Common myeloid progenitor, CD34-positive (primary cell): ENCODE measurements at regions not wholly inside any gene's neighbourhood (a gene's known extent, or its start where the extent isn't known, plus 50 kb on each side); places are given as distances from the start of the nearest gene placed in this dataset.

ENCODE experiments used
- CTCF ChIA-PET: fragments of 350-600 bp; sonication (Branson Sonifier 250); formaldehyde crosslinking; loops from one replicate; lab custom pipeline; 2021; ENCODE audit warnings: antibody characterized with exemption; lab: Charles Lee
- POLR2A ChIA-PET: fragments of 350-600 bp; sonication (Branson Sonifier 250); formaldehyde crosslinking; loops from one replicate; lab custom pipeline; 2021; ENCODE audit warnings: antibody characterized with exemption; lab: Charles Lee
- DNase-seq, 3 donors: peaks; one replicate each; pipeline versions ENCODE4 v3.0.0 to v3.0.0-alpha.2; 2013
- H3K27ac ChIP-seq, 2 experiments: 1 replicate in 1 of 2; 2 replicates in 1 of 2; pipeline ENCODE4 v1.7.0; 2013; ENCODE audit warnings: inconsistent platforms in 2 of 2, low read length in 2 of 2, mild to moderate bottlenecking in 2 of 2, low read depth in 1 of 2, moderate library complexity in 1 of 2; ENCODE audit not compliant: severe bottlenecking in 2 of 2, insufficient read depth in 1 of 2, poor library complexity in 1 of 2
- H3K27me3 ChIP-seq, 5 experiments: replicated peaks in 2 of 5; 1 replicate in 3 of 5; 2 replicates in 2 of 5; pipeline versions ENCODE4 v1.6.1 to v1.7.0; 2013; ENCODE audit warnings: low read length in 4 of 5, mild to moderate bottlenecking in 2 of 5, moderate library complexity in 2 of 5, inconsistent platforms in 1 of 5; ENCODE audit not compliant: insufficient read depth in 5 of 5, control insufficient read depth in 4 of 5
- H3K36me3 ChIP-seq, 4 experiments: 1 replicate in 2 of 4; 2 replicates in 2 of 4; pipeline versions ENCODE4 v1.6.1 to v1.7.0; 2013; ENCODE audit warnings: low read length in 3 of 4, control low read depth in 1 of 4, mild to moderate bottlenecking in 1 of 4; ENCODE audit not compliant: control insufficient read depth in 4 of 4, insufficient read depth in 4 of 4
- H3K4me1 ChIP-seq, 4 experiments: 1 replicate in 3 of 4; 2 replicates in 1 of 4; pipeline versions ENCODE4 v1.6.1 to v1.7.1; 2013; ENCODE audit warnings: low read length in 3 of 4, mild to moderate bottlenecking in 3 of 4, control low read depth in 1 of 4, inconsistent platforms in 1 of 4, moderate library complexity in 1 of 4; ENCODE audit not compliant: control insufficient read depth in 4 of 4, insufficient read depth in 4 of 4; ENCODE audit errors: control extremely low read depth in 1 of 4
- H3K4me3 ChIP-seq, 7 experiments: 1 replicate in 4 of 7; 2 replicates in 3 of 7; pipeline versions ENCODE4 v1.5.1 to v1.7.0; 2013; ENCODE audit warnings: mild to moderate bottlenecking in 7 of 7, low read length in 6 of 7, moderate library complexity in 6 of 7, inconsistent platforms in 2 of 7, low read depth in 2 of 7, control low read depth in 1 of 7; ENCODE audit not compliant: insufficient read depth in 4 of 7, control insufficient read depth in 1 of 7; ENCODE audit errors: extremely low read depth in 1 of 7
- H3K9me3 ChIP-seq, 5 experiments: 1 replicate in 4 of 5; 2 replicates in 1 of 5; pipeline versions ENCODE4 v1.6.1 to v1.7.1; 2013; ENCODE audit warnings: low read length in 4 of 5, mild to moderate bottlenecking in 2 of 5, inconsistent platforms in 1 of 5, low read depth in 1 of 5, moderate library complexity in 1 of 5; ENCODE audit not compliant: control insufficient read depth in 4 of 5, insufficient read depth in 2 of 5; ENCODE audit errors: control extremely low read depth in 1 of 5
- WGBS: methylation state at CpG from one replicate; pipeline ENCODE4 v1.1.5; 2013; ENCODE audit not compliant: insufficient coverage; 5-methylcytosine and 5-hydroxymethylcytosine counted together

DNA sequence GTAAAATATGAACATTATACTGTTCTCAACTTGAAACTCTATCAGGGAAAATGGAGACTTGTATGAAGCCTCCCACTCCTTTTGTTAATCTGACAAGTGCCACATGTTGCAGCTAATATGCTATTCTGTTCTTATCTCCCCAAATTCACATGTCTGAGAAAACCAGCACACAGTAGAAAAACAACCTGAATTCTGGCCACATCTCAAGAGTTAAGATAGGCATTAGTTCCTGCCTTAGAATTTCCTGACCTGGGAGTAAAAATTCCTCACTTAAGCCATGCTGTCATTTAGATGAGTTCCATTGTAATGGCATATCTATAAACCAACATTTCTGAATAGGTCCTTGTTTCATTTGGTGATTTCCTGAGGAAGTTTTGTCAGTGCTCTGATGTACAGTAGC is 1098.5 kb downstream of the EFNB2 start:
- H3K36me3 ChIP-seq, result no peaks in the 10 kb centered on the region
- POLR2A ChIA-PET, result no interaction called here
- H3K27me3 ChIP-seq, result no peaks in the 10 kb centered on the region
- H3K9me3 ChIP-seq, result no peaks in the 10 kb centered on the region
- H3K27ac ChIP-seq, result peak overlapping the region in 1 of 2 experiments; percentile 55
- CTCF ChIA-PET, result no interaction called here
- no peak overlapping the region for H3K4me3 ChIP-seq
- peaks cover 0 to 15% (median 1%) of the 10 kb centered on the region in 4 experiments for H3K4me1 ChIP-seq
- peak; percentile 39 to 82 (median 55) for DNase-seq

DNA sequence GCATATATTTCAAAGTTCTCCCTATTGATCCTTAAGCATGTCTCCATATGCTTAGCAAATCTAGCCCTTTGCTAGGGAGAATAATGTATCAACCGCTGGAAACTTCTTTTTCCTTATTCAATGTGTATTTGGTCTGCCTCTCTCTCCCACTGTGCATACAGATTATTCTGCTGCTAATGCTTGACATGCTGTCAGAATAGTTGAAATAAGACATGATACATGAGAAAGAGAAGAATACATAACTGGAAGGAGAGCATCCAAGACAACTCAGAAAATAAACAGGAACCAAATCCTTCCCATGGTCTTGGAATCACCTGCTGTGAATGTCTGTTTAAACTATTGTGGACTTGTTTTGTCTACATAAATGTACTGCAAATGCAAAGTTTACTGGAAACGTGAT is 1103.0 kb downstream of the EFNB2 start:
- no peak for DNase-seq
- peaks cover 0 to 10% (median 1%) of the 10 kb centered on the region in 4 experiments for H3K4me1 ChIP-seq
- no peak overlapping the region for H3K4me3 ChIP-seq
- ChIA-PET POLR2A (no interaction called here), CTCF (no interaction called here)
- H3K9me3 ChIP-seq, result no peaks in the 10 kb centered on the region
- no peak overlapping the region for H3K27ac ChIP-seq
- no peaks in the 10 kb centered on the region for H3K27me3 ChIP-seq
- WGBS, result 80% methylated on average over 1 of the region's 2 CpGs
- no peaks in the 10 kb centered on the region for H3K36me3 ChIP-seq

DNA sequence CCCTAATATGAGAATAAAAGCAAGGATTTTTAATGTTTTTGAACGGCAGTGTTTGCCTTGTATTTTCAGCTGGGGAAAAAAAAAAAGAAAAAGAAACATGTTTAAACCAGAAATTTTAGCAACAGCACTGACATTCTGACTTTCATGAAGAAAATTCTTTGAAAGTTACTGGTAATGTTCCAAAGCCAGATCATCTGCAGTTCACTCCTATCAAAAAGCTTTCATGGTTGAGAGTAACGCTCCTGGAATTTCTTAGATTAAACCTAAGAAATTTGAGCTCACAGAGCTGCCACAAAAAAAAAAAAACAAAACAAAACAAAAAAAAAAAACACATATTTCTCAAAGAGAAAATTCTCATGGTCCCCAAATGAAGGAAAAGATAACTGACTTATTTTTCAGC is 1106.7 kb downstream of the EFNB2 start:
- H3K4me1 ChIP-seq, result no peaks in the 10 kb centered on the region
- no peak overlapping the region for H3K4me3 ChIP-seq
- H3K27ac ChIP-seq, result no peak overlapping the region
- POLR2A ChIA-PET, result no interaction called here
- CTCF ChIA-PET, result no interaction called here
- no peaks in the 10 kb centered on the region for H3K27me3 ChIP-seq
- no CpG with 5 or more reads among the region's 2 CpGs for WGBS
- no peaks in the 10 kb centered on the region for H3K9me3 ChIP-seq
- DNase-seq, result no peak
- H3K36me3 ChIP-seq, result no peaks in the 10 kb centered on the region

DNA sequence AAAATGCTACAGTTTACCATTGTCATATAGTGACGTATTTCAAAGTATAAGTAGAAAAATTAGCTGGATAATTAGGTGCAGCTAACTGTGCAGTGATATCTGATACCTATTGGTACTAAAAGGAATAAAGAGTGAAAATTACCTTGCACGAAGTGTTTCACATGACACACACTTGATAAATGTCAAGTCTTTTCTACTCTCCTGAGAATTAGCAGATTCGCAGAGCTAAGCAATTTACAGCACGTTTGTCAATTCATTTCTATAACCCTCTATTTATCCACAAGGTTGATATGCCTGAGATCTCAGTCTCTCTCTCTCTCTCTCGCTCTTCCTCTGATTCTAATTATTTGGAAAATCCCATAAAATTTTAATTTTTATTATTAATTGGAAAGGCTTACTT is 1109.0 kb downstream of the EFNB2 start:
- Histone ChIP-seq H3K36me3 (no peaks in the 10 kb centered on the region), H3K4me3 (no peak overlapping the region), H3K27ac (no peak overlapping the region), H3K4me1 (no peaks in the 10 kb centered on the region), H3K27me3 (no peaks in the 10 kb centered on the region), H3K9me3 (no peaks in the 10 kb centered on the region)
- POLR2A ChIA-PET, result no interaction called here
- WGBS, result 100% methylated on average over 2 of the region's 5 CpGs
- DNase-seq, result no peak
- CTCF ChIA-PET, result no interaction called here

DNA sequence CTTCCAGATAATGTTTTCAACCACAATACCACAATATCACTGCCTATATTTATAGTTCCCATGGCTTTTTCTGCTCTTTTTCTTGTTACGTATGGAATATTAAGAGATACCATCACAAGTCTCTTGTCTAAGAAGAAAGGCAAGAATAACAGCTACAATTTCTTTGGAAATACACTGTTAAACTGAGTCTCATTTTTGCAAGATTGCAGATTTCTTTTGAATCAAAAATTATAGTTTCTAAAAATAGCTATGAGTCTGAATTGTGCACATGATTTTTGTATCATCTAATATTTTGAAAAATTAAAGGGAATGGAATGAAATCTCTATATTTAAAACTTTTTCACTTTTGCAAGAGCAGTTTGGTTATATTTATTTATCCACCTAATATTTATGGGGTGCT is 1120.8 kb downstream of the EFNB2 start:
- no CpG with 5 or more reads among the region's 1 CpG for WGBS
- Histone ChIP-seq H3K27ac (no peak overlapping the region), H3K4me1 (no peaks in the 10 kb centered on the region), H3K4me3 (no peak overlapping the region), H3K36me3 (no peaks in the 10 kb centered on the region), H3K27me3 (no peaks in the 10 kb centered on the region), H3K9me3 (no peaks in the 10 kb centered on the region)
- peak in 1 of 3 donors; percentile 15 for DNase-seq
- ChIA-PET CTCF (no interaction called here), POLR2A (no interaction called here)

DNA sequence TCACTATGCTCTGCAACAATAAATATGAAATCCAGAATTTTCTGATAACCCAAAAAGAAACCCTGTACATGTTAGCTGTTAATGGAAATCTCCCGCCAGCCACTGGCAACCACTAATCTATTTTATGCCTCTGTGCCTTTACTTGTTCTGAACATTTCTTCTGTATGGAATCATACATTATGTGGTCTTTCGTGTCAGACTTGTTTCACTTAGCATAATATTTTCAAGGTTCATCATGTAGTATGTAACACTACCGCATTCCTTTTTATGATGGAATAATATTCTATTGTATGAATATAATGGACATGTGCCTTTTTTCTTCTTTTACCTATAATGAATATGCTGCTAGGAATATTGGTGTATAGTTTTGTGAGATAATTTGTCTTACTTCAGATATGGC is 1123.3 kb downstream of the EFNB2 start:
- ChIA-PET CTCF (no interaction called here), POLR2A (no interaction called here)
- no peak for DNase-seq
- Histone ChIP-seq H3K27me3 (no peaks in the 10 kb centered on the region), H3K4me1 (no peaks in the 10 kb centered on the region), H3K36me3 (no peaks in the 10 kb centered on the region), H3K9me3 (no peaks in the 10 kb centered on the region), H3K4me3 (no peak overlapping the region), H3K27ac (no peak overlapping the region)
- no CpG with 5 or more reads among the region's 3 CpGs for whole genome bisulfite sequencing

DNA sequence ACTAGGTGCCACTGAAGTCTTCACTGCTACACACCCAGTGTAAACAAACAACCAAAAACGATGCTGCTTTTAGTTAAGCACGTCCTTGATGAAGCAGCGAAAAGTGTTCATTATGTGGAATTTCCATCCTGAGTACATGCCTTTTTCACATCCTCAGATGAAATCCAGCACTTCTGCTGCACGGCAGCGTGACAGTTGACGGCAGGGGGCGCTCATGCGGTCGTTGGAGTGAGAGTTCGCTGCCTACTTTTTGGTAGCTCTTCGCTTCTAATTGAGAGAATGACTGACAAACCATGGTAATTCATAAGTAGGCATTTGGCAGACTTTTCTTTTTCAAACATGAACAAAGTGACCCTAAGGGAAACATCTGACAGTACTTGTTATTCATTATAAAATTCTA is 1124.9 kb downstream of the EFNB2 start:
- Histone ChIP-seq H3K27me3 (peaks cover 0 to 2% (median 0%) of the 10 kb centered on the region in 5 experiments), H3K4me1 (peaks cover 0 to 5% (median 0%) of the 10 kb centered on the region in 4 experiments), H3K36me3 (no peaks in the 10 kb centered on the region), H3K4me3 (peak overlapping the region in 2 of 7 experiments; percentile 36 to 48), H3K9me3 (no peaks in the 10 kb centered on the region), H3K27ac (no peak overlapping the region)
- ChIA-PET POLR2A (no interaction called here), CTCF (interaction anchor here (0.6 to 1.4 kb wide), 3 partner anchors 10 to 1122 kb away, joined by 3 to 5 read pairs (median 3); no protein-coding TSS in a partner anchor)
- WGBS, result 67% methylated on average over 10 of the region's 11 CpGs
- peak; percentile 14 to 42 (median 35) for DNase-seq
